Brain microvascular endothelial cell (primary cell): ENCODE measurements at regions not wholly inside any gene's neighbourhood (a gene's known extent, or its start where the extent isn't known, plus 50 kb on each side); places are given as distances from the start of the nearest gene placed in this dataset.

Experiments
- DNase-seq: peaks from one replicate; pipeline ENCODE4 v3.0.0-alpha.2; 2020
- H3K27ac ChIP-seq: fragments of 250-450 bp; sonication (Bioruptor Pico); 2 replicates; pipeline ENCODE4 v1.5.1; 2020; ENCODE audit warnings: mild to moderate bottlenecking, moderate library complexity
- H3K27me3 ChIP-seq: fragments of 250-450 bp; sonication (Bioruptor Pico); replicated peaks from 2 replicates; pipeline ENCODE4 v1.5.1; 2020; ENCODE audit warnings: mild to moderate bottlenecking
- H3K36me3 ChIP-seq: fragments of 250-450 bp; sonication (Bioruptor Pico); replicated peaks from 2 replicates; pipeline ENCODE4 v1.5.1; 2020; ENCODE audit warnings: mild to moderate bottlenecking
- H3K4me3 ChIP-seq: 2 replicates; pipeline ENCODE4 v1.5.1; 2011; ENCODE audit warnings: low read depth, mild to moderate bottlenecking, control low read depth, low read length, moderate library complexity
- in situ Hi-C: cut with HindIII; loops from 2 replicates; pipeline ENCODE4 v1.10.0; 2017; ENCODE audit warnings: low sequenced_read_pairs, low pct_ligation_motif_present
- TF ChIP-seq, protein P1 (sequence below): IDR thresholded peaks from 2 replicates; pipeline ENCODE4 v1.5.1; 2011; ENCODE audit warnings: low read depth, mild to moderate bottlenecking, moderate library complexity, low read length, control low read depth, inconsistent platforms; ENCODE audit errors: missing control alignments

GRCh38 chr19:13668964-13669363, 95.4 kb upstream of the MRI1 start:
- Histone ChIP-seq H3K27ac (no peak overlapping the region), H3K36me3 (no peaks in the 10 kb centered on the region), H3K27me3 (no peaks in the 10 kb centered on the region), H3K4me3 (no peak overlapping the region)
- TF ChIP-seq, protein P1, sequence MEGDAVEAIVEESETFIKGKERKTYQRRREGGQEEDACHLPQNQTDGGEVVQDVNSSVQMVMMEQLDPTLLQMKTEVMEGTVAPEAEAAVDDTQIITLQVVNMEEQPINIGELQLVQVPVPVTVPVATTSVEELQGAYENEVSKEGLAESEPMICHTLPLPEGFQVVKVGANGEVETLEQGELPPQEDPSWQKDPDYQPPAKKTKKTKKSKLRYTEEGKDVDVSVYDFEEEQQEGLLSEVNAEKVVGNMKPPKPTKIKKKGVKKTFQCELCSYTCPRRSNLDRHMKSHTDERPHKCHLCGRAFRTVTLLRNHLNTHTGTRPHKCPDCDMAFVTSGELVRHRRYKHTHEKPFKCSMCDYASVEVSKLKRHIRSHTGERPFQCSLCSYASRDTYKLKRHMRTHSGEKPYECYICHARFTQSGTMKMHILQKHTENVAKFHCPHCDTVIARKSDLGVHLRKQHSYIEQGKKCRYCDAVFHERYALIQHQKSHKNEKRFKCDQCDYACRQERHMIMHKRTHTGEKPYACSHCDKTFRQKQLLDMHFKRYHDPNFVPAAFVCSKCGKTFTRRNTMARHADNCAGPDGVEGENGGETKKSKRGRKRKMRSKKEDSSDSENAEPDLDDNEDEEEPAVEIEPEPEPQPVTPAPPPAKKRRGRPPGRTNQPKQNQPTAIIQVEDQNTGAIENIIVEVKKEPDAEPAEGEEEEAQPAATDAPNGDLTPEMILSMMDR, result no peak
- no peak for DNase-seq
- in situ Hi-C loops, result no loop called here

DNA sequence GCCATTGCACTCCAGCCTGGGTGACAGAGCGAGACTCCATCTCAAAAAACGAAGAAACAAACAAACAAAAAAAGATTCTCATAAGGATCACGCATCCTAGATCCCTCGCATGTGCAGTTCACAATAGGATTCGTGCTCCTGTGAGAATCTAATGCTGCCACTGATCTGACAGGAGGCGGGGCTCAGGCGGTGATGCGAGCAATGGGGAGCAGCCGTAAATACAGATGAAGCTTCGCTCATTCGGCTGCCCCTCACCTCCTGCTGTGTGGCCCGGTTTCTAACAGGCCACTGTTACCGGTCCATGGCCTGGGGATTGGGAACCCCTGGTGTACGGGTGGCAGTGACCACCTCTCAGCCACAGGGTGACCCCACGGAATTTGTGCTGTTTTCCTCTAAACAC, 98.2 kb upstream of the MRI1 start:
- no peaks in the 10 kb centered on the region for H3K36me3 ChIP-seq
- H3K27ac ChIP-seq, result no peak overlapping the region
- H3K27me3 ChIP-seq, result no peaks in the 10 kb centered on the region
- no peak for DNase-seq
- TF ChIP-seq, protein P1, result no peak
- no peak overlapping the region for H3K4me3 ChIP-seq
- in situ Hi-C loops, result no loop called here

DNA sequence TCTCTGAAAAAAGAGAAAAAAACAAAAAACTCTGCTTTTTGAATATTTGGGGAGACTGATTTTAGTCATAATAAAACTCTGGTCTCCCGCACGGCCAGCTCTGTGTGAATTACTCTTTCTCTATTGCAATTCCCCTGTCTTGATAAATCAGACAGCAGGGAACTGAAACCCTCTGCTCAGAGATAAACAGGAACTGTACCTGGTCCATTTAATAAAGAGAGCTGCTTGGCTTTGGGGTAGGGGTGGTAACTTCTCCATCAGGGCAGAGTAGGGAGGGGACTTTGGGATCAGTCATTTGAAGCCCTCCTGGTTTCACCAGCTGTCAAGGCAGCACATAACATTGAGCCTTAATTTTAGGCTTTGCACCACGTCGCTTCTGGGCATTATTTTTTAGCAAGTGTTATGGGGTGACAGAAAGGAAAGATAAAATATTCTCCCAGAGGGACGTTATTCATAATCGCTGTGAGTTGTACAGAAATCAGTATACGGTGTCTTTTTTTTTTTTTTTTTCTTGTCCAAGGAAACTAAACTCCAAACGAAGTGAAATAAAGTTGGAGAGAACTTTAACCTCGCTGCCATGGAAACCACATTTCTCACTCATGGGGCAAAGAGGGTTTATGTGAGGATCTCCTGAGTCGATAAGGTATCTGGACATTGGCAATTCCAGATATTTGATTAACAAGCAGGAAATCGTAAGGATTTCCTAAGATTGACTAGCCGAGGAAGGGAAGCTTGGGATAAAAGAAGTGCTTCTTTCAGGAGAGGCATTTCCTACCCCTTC, 99.0 kb upstream of the MRI1 start:
- in situ Hi-C loops, result no loop called here
- no peak overlapping the region for H3K27ac ChIP-seq
- DNase-seq, result no peak
- TF ChIP-seq, protein P1, result no peak
- no peaks in the 10 kb centered on the region for H3K27me3 ChIP-seq
- no peak overlapping the region for H3K4me3 ChIP-seq
- H3K36me3 ChIP-seq, result no peaks in the 10 kb centered on the region

- TF ChIP-seq, protein P1, result no peak
- in situ Hi-C loops, result no loop called here
- no peak overlapping the region for H3K27ac ChIP-seq
- no peaks in the 10 kb centered on the region for H3K36me3 ChIP-seq
- H3K4me3 ChIP-seq, result no peak overlapping the region
- H3K27me3 ChIP-seq, result no peaks in the 10 kb centered on the region
- DNase-seq, result no peak
Observed at GRCh38 chr19:13652810-13653590, 111.3 kb upstream of the MRI1 start.

DNA sequence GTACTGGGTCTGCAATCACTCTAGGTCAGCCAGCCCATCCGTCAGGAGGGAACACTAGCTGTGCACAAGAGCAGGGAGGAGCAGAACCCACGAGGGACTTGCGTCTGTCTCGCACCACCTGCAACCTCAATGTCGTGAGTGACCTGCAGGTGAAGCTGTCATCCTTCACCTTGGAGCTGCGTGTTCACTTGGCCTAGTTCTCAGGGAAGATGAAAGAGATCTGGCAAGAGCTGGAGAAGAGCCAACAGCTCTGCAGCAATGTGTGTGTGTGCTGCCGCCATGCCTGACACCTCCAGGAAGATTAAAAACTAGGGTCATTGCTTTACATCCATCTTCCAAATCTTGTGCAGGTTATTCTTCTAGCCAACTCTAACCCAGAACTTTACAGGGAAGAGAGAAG, 117.6 kb upstream of the MRI1 start:
- no peak overlapping the region for H3K27ac ChIP-seq
- H3K27me3 ChIP-seq, result no peaks in the 10 kb centered on the region
- no peaks in the 10 kb centered on the region for H3K36me3 ChIP-seq
- H3K4me3 ChIP-seq, result no peak overlapping the region
- DNase-seq, result no peak
- in situ Hi-C loops, result no loop called here
- TF ChIP-seq, protein P1, result no peak
